K562 (cell line): ENCODE measurements at regions not wholly inside any gene's neighbourhood (a gene's known extent, or its start where the extent isn't known, plus 50 kb on each side); places are given as distances from the start of the nearest gene placed in this dataset.

ENCODE experiments used
- ATAC-seq: fragments of 200-7000 bp; cut with Tn5 transposase; 3 replicates; pipeline ENCODE4 v1.9.1; 2020; ENCODE audit warnings: moderate library complexity
- BruUV-seq: library from RNA; stranded (reverse); fragments of 400-500 nt; replicated peaks from 2 replicates; lab custom pipeline; 2021; lab: Mats Ljungman, UMichigan
- CTCF ChIA-PET: fragments of 300-600 bp; formaldehyde crosslinking; extraction: SDS; loops from one replicate; lab custom pipeline; 2021; ENCODE audit warnings: low intra/inter-chr PET ratio; lab: Yijun Ruan, JAX
- POLR2A ChIA-PET: fragments of 300-600, 350-650 bp; sonication (Branson Sonifier 250); formaldehyde crosslinking; extraction: SDS; loops from one replicate; lab custom pipeline; 2021; ENCODE audit warnings: antibody characterized with exemption, inconsistent platforms; lab: Yijun Ruan, JAX
- DNase-seq, 4 experiments: peaks; one replicate each; pipeline versions ENCODE4 v3.0.0 to v3.0.0-alpha.2; 2011 to 2018; ENCODE audit warnings: low spot score in 3 of 4, mixed read lengths in 3 of 4; ENCODE audit errors: extremely low read depth in 1 of 4
- FAIRE-seq: peaks from 2 replicates; lab custom pipeline; 2011; peaks lifted over from hg19 to GRCh38; lab: Jason Lieb, UNC
- H2AFZ ChIP-seq: 2 replicates; pipeline ENCODE4 v1.6.0; 2011; ENCODE audit warnings: low read depth, low read length, control low read depth, inconsistent platforms
- H3K27ac ChIP-seq: fragments of 200-600 bp; 3 replicates; pipeline ENCODE4 v1.8.0; 2011; ENCODE audit warnings: low read depth, mild to moderate bottlenecking, control low read depth, inconsistent platforms, low read length, moderate library complexity, mixed read lengths; ENCODE audit errors: extremely low read depth
- H3K27me3 ChIP-seq, 2 experiments: fragments of 300-600 bp in 1 of 2; 2 replicates in 1 of 2; 3 replicates in 1 of 2; pipeline versions ENCODE4 v1.6.0 to v1.8.0; 2011; ENCODE audit warnings: inconsistent platforms in 2 of 2, low read length in 2 of 2, mild to moderate bottlenecking in 1 of 2, mixed read lengths in 1 of 2, moderate library complexity in 1 of 2; ENCODE audit not compliant: control insufficient read depth in 2 of 2, insufficient read depth in 2 of 2
- H3K36me3 ChIP-seq: fragments of 300-600 bp; 3 replicates; pipeline ENCODE4 v1.8.0; 2011; ENCODE audit warnings: mild to moderate bottlenecking, low read length, inconsistent platforms; ENCODE audit not compliant: control insufficient read depth, insufficient read depth
- H3K4me1 ChIP-seq, 2 experiments: fragments of 200-600 bp in 1 of 2; replicated peaks in 1 of 2; 2 replicates in 1 of 2; 3 replicates in 1 of 2; pipeline versions ENCODE4 v1.5.1 to v1.8.0; 2011; ENCODE audit warnings: inconsistent platforms in 2 of 2, low read length in 2 of 2, mild to moderate bottlenecking in 1 of 2, mixed read lengths in 1 of 2, moderate library complexity in 1 of 2; ENCODE audit not compliant: control insufficient read depth in 2 of 2, insufficient read depth in 2 of 2
- H3K4me2 ChIP-seq: 2 replicates; pipeline ENCODE4 v1.6.1; 2011; ENCODE audit warnings: low read length, control low read depth, inconsistent platforms, mixed read lengths; ENCODE audit not compliant: insufficient read depth
- H3K4me3 ChIP-seq: fragments of 200-600 bp; sonication (generic), shearing (Covaris generic); 2 replicates; pipeline ENCODE4 v1.5.1; 2016; ENCODE audit warnings: control low read depth, inconsistent platforms
- H3K79me2 ChIP-seq: fragments of 200-600 bp; 3 replicates; pipeline ENCODE4 v1.8.0; 2011; ENCODE audit warnings: low read length, inconsistent platforms; ENCODE audit not compliant: control insufficient read depth, insufficient read depth
- H3K9ac ChIP-seq, 2 experiments: 2 replicates each; pipeline versions ENCODE4 v1.6.0 to v1.6.1; 2011; ENCODE audit warnings: low read depth in 2 of 2, low read length in 2 of 2, control low read depth in 1 of 2, inconsistent platforms in 1 of 2, mild to moderate bottlenecking in 1 of 2, mixed read lengths in 1 of 2; ENCODE audit not compliant: insufficient read depth in 1 of 2
- H3K9me1 ChIP-seq: one replicate; pipeline ENCODE4 v1.6.0; 2011; ENCODE audit warnings: inconsistent platforms, mild to moderate bottlenecking, low read length, moderate library complexity; ENCODE audit not compliant: control insufficient read depth, insufficient read depth
- H3K9me3 ChIP-seq: replicated peaks from 2 replicates; pipeline ENCODE4 v1.5.1; 2011; ENCODE audit warnings: low read depth, low read length, inconsistent platforms; ENCODE audit not compliant: control insufficient read depth, insufficient read depth
- H4K20me1 ChIP-seq: replicated peaks from 2 replicates; pipeline ENCODE4 v1.6.1; 2011; ENCODE audit warnings: low read length, inconsistent platforms, mixed read lengths; ENCODE audit not compliant: control insufficient read depth, insufficient read depth
- CBX3 ChIP-seq, 2 experiments: IDR thresholded peaks; 1 replicate in 1 of 2; 2 replicates in 1 of 2; pipeline ENCODE4 v1.6.1; 2012; ENCODE audit warnings: inconsistent platforms in 2 of 2, low read length in 2 of 2, borderline replicate concordance in 1 of 2, control low read depth in 1 of 2
- RAD51 ChIP-seq: fragments of 450-650 bp; IDR thresholded peaks from 2 replicates; pipeline ENCODE4 v1.7.1; 2016; ENCODE audit warnings: low read depth, mild to moderate bottlenecking, borderline replicate concordance
- RBM34 ChIP-seq: fragments of 200-400 bp; formaldehyde crosslinking; IDR thresholded peaks from 2 replicates; pipeline ENCODE4 v1.6.1; 2018; ENCODE audit warnings: low read length, borderline replicate concordance; ENCODE audit not compliant: insufficient read depth
- WHSC1 ChIP-seq: IDR thresholded peaks from one replicate; pipeline ENCODE4 v1.6.1; 2012; ENCODE audit warnings: low read length, control low read depth, inconsistent platforms
- YBX1 ChIP-seq: fragments of 450-650 bp; IDR thresholded peaks from 2 replicates; pipeline ENCODE4 v1.7.1; 2016; ENCODE audit warnings: mild to moderate bottlenecking
- WGBS: fragments of 100-300 bp; shearing (Covaris generic); methylation state at CpG from one replicate; pipeline ENCODE4 v1.1.6; 2016; ENCODE audit warnings: low coverage, mixed read lengths; ENCODE audit not compliant: insufficient coverage; ENCODE audit errors: missing lambda C conversion rate; 5-methylcytosine and 5-hydroxymethylcytosine counted together
- in situ Hi-C: fragments of 300-500 bp; cut with MboI; formaldehyde crosslinking; loops from 4 replicates; pipeline ENCODE4 v1.15.0; 2018; ENCODE audit warnings: inconsistent platforms, mixed read lengths
- intact Hi-C: fragments of 100-400 bp; cut with micrococcal nuclease; formaldehyde crosslinking; loops from 2 replicates; pipeline ENCODE4 v1.14.2; 2022
- TF ChIP-seq, protein P1 (sequence below): fragments of 250-450 bp; sonication (Bioruptor Pico); IDR thresholded peaks from 2 replicates; pipeline ENCODE4 v1.8.0; 2021; ENCODE audit warnings: borderline replicate concordance, mild to moderate bottlenecking, moderate library complexity; ENCODE audit not compliant: poor library complexity, severe bottlenecking

DNA sequence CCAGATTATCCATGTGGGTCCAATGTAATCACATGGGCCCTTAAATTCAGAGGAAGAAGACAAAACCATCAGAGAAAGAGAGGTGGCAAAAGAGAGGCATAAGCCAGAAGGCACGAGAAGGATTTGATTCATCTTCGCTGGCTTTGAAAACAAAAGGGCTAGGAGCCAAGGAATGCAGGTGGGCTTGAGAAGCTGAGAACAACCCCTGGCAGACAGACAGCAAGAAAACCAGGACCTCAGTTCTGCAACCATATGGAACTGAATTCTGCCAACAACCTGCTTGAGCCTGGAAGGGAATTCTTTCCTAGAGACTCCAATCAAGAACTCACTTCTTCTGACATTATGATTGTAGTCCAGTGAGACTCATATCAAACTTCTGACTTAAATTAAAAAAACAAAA lies 1531.8 kb downstream of the PCDH7 start:
- Histone ChIP-seq H3K79me2 (no peaks in the 10 kb centered on the region), H3K27me3 (no peaks in the 10 kb centered on the region), H3K36me3 (no peaks in the 10 kb centered on the region), H2AFZ (no peak overlapping the region), H3K4me1 (no peaks in the 10 kb centered on the region), H4K20me1 (no peaks in the 10 kb centered on the region), H3K4me3 (no peak overlapping the region), H3K4me2 (no peak overlapping the region), H3K9me1 (no peaks in the 10 kb centered on the region), H3K9ac (no peak overlapping the region), H3K9me3 (no peaks in the 10 kb centered on the region), H3K27ac (no peak overlapping the region)
- in situ Hi-C loops, result no loop called here
- CTCF ChIA-PET, result no interaction called here
- intact Hi-C loops, result loop anchor here (10.0 kb wide), 1 partner anchor 257 kb away; no protein-coding TSS in a partner anchor
- DNase-seq, result no peak
- 5% methylated on average over 2 of the region's 2 CpGs for WGBS
- POLR2A ChIA-PET, result no interaction called here
- TF ChIP-seq, protein P1, sequence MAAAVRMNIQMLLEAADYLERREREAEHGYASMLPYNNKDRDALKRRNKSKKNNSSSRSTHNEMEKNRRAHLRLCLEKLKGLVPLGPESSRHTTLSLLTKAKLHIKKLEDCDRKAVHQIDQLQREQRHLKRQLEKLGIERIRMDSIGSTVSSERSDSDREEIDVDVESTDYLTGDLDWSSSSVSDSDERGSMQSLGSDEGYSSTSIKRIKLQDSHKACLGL, result no peak
- TF ChIP-seq WHSC1, result no peak
- TF ChIP-seq RAD51, result no peak
- no peak for TF ChIP-seq YBX1
- TF ChIP-seq RBM34, result no peak
- no TSS peak for BruUV-seq
- ATAC-seq, result no peak
- no peak for FAIRE-seq

DNA sequence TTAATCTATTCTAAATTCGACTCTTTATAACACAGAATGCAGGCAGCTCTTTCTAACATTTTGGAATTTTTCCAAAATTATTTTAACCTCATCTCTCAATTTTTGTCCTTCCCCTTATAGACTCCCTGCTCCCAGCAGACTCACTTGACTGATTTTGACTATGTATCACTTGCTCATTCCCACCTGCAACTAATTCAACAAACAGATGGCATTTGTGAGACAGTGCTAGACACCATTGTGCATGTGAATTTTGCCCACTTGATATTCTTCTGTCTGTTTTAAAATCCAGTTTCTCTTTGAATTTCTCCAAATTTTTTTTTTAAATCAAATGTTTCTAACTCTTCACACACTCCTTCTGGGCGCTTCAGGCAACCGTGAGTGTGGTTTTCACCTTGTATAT lies 1534.0 kb downstream of the PCDH7 start:
- no peak overlapping the region for H2AFZ ChIP-seq
- H3K27ac ChIP-seq, result no peak overlapping the region
- no peaks in the 10 kb centered on the region for H3K79me2 ChIP-seq
- FAIRE-seq, result no peak
- H3K4me1 ChIP-seq, result no peaks in the 10 kb centered on the region
- H3K36me3 ChIP-seq, result no peaks in the 10 kb centered on the region
- no peak for TF ChIP-seq CBX3 (IDR thresholded peaks at IDR 0.05; ENCODE audit: borderline replicate concordance in 1 of 2, low read length in 2 of 2)
- no peaks in the 10 kb centered on the region for H3K9me3 ChIP-seq
- DNase-seq, result no peak
- H3K4me3 ChIP-seq, result no peak overlapping the region
- POLR2A ChIA-PET, result no interaction called here
- intact Hi-C loops (loop anchor here (10.0 kb wide), 1 partner anchor 259 kb away; no protein-coding TSS in a partner anchor), in situ Hi-C loops (no loop called here)
- BruUV-seq, result no TSS peak
- H3K27me3 ChIP-seq, result no peaks in the 10 kb centered on the region
- 0% methylated on average over 3 of the region's 3 CpGs for WGBS
- no peaks in the 10 kb centered on the region for H4K20me1 ChIP-seq
- ATAC-seq, result no peak
- CTCF ChIA-PET, result no interaction called here
- no peaks in the 10 kb centered on the region for H3K9me1 ChIP-seq
- no peak overlapping the region for H3K9ac ChIP-seq
- no peak overlapping the region for H3K4me2 ChIP-seq
